Fibroblast of peridontal ligament (primary cell): ENCODE measurements at regions not wholly inside any gene's neighbourhood (a gene's known extent, or its start where the extent isn't known, plus 50 kb on each side); places are given as distances from the start of the nearest gene placed in this dataset.

ENCODE experiments used
- DNase-seq: peaks from one replicate; pipeline ENCODE4 v3.0.0-alpha.2; 2010; ENCODE audit errors: extremely low read depth

DNA sequence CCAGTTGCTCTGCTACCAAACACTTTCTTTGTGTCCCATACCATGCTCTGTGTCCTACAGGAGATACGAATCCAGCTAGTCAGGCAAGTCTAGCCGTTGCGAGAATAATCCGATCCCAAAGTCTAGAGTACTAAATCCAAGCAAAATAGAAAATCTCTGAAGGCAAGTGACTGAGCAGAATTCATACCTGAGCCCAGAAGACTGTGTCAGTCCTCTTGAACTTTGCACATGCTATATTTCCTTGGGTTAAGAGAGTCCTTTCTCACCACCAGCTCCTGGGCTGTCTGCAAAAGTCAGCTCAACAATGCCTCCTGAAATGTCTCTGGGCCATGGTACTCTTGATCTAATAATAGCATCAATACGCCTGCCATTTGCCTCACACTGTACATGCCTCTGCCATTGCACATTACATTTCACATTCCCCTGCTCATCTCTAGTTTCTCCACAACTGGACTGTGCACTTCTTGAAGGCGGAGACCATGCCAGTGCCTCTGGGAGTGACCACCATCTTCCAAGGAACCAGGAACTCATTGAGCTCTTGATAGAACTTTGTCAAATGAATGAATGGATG is 265.8 kb upstream of the ID2 start:
- no peak for DNase-seq

DNA sequence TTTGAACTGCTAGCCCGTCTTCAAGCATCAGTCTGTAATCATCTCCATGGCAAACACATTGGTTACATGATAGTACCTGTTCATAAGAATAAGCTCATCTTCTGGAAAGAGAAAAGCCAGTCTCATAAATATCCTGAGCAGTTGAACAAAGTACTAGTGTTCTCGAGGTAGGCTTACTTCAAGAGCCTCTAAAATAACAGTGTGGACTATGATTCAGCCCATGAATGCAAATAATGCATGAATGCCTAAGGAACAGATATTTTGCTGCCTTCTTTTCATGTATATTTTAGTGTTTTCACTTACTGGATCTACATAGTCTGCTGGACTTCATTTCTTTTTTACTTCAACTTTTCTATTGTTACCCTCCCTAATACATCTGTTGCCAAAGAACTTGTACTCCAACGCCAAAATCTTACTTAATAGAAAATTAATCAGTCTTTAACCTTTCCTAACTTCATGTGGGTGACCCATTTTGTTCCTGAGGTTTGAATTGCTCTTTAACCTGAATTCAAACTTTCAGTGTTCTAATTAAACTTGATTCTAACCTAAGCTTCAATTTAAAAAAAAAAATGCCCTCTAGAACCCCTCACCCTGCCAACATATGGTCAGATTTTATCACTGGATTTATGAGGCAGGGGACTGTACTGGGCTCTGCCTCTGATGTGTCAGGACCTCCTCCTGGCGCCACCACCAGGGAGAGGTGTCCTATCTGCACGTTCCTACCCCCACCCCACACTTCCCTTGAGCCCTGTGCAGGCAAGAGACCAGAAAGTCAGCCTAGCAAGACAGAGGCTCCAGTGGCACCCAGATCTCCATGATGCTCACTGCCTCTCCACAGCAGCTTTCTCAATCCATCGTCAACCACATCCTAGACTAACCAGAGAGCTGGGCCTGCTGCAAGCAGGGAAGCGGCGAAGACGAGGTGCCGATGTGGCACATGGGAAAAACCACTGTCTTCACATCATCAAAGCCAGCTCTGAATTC is 264.7 kb upstream of the ID2 start:
- DNase-seq, result no peak

DNA sequence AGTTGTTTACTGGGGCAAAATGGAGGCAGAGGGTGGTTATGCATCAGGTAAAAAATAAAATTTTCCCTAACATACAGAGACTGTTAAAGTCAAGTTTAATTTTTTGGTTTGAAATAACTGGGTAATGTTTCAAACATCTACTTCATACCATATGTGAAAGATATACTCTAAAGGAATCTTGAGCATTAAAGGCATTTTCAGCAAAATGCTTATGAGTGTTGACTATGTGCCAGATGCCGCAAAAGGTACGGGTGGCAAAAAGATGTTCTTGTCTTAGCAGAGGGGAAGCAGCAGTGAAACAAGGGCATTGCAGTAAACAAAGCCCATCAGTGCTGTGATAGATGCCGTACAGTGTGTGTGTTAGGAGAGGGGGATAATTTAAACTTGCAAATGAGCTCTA is 263.1 kb upstream of the ID2 start:
- peak; percentile 12 for DNase-seq

DNA sequence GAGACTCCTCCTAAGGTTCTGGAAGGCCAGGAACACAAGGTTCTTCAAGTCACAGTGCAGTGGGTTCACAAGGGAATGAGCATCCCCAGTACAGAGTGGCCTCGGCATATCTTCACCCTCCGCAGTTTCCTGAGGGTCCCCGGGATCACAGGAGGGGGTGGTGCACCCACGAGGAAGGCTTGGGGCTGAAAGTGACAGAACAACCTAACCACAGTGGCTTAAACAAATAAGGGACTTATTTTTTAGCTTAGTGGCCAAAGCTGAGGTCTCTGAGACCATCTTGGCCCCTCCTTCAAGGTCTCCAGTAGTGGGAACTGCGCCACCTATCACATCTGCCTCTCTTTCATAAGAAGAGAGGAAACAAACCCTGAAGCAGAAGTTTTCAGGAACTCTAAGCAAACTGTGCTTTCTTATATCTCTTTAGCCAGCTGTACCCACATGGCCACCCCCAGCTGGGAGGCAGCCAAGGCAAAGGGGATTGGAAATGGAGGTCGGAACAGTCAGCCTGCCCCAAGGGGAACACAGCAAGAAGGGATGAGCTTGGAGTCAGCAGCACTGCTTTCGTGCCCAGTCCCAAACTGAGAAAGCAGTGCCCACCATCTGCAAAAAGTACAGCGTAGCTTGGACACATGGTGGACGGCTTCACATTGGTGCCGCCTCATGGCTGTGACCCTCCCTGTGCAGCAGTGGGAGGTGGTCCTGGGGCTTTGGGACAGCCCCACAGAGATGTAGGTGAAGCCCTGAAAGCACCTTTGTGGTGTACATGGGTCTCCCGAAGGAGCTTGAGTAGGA is 260.0 kb upstream of the ID2 start:
- no peak for DNase-seq

DNA sequence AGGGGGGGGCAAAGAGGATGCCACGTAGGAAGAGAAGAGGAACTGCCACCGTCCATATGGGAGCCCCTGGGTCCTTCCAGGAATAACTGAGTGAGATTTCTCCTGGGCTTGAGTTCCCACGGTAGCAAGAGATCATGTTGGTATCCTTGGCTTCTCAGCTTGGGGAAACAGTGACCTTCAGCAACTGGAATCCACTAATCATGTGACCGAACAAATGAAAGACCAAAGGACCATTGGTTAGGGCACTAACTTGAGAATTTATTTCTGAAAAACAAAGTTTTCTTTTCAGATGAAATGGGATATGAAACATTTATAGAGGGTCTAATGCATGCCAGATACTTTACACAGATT is 259.4 kb upstream of the ID2 start:
- DNase-seq, result no peak

DNA sequence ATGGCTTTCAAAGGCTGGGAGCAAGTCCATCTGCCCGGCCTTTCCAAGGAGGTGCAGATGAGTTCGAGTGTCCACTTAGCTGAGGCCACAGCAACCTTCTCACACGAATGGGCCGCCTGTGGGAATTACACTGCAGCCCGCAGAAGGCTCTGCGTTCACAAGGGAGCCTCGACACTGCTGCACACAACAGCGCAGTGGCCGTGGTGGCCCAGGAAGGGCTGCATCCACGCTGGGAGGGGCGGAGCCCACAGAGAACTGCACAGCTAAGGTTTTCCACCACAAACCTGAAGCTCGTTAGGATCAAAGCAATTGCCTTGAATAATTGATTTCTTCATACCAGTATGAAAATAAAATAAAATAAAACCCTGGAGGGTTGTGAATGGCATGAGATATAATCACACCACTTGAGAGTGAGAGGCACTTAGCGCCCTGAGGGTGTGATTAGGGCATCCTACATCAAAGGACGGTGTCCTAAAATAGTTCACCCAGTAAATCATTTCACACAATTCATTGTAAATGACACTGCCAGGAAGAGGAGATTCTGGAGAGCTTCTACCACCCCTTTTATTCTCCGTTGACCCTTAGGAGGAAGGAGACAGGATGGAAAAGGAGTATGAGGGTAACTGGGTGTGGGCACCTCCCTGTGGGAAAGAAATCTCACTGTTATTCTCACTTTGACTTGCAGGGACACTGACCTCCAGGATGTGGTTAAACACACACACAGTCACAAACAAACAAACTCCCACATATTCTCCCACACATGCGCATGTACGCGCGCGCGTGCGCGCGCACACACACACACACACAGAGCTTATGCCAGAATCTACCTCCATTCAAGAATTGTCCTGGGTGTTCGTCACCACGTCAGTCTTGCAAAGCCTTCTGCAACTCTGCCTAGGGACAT is 256.6 kb upstream of the ID2 start:
- DNase-seq, result no peak

DNA sequence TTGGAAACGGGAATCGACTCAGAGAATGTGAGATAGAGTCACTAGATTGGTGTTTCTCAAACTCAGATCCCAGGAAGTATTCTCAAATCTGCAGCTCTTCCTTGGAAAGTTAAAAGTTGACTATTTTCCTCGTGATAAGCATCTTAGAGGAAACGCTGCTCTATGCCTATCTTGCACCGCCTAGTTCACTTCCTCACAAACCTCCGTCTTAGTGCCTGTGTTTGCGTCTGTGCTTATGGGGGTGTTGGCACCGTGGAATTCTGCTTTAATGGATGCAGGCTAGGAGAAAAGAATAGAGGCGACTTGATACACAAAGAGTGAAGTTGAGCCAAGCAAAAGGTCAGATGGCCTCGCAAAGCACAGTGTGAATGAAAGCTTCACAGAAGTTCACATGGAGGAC is 255.3 kb upstream of the ID2 start:
- no peak for DNase-seq

DNA sequence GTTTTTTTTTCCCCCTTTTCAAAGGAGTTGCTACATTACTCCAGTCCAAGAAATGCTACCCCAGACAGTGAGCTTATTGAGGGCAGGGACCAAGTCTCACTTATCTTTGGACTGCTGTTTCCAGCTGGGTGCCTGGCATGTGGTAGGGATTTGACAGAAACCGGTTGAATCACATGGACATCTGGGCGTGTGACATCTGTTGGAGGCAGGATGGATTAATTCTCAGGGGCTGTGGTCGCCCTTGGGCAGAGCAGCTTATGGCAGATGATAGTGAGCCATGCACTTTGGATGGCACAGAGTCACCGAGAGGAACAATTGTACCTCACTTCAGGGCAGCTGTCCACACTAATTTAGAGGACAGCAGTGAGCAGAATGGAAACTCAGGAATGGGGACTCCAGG is 254.6 kb upstream of the ID2 start:
- no peak for DNase-seq

DNA sequence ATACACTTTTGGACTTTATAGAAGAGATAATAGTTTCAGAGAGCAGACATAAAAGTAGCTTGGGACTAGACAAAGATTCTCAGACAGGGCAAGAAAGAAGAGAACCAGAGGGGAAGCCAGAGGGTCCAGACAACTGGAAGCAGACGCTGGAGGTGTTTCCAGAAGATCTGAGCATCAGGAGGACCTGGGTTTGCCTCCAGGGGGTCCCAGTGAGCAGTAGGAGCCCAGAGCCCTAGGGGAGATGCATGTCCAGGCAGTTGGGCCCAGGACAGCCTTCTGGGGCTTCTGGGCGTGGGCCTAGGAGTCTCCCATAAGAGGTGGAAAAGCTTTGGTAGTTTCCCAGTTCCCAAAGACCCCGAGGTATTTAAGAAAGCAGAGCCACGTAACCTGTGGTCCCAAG is 251.2 kb upstream of the ID2 start:
- DNase-seq, result no peak

DNA sequence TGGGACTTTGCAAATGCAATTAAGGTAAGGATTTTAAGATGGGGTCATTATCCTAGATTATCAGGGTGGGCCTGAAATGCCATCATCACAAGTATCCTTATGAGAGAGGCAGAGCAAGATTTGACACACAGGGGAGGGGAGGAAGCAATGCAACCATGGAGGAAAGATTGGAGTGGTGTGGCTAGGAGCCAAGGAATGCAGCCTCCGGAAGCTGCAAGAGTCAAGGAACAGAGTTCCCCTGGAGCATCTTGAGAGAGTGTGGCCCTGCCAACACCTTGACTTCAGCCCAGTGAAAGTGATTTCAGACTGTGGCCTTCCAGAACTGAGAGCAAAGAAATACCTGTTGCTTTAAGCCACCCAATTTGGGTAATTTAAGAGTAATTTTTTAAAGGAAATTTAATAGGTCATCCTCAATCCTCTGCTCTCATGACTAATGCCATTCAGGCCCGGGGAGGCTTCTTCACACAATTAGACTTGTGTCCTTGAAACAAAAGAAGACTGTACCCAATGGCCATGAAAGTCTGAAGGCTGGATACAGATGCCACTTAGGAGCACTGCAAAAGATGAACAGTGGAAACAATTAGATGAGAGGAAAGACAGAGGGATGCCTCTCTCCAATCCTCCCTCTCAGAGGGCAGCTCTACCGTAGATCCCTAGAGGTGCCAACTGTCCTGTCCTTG is 250.3 kb upstream of the ID2 start:
- DNase-seq, result no peak

DNA sequence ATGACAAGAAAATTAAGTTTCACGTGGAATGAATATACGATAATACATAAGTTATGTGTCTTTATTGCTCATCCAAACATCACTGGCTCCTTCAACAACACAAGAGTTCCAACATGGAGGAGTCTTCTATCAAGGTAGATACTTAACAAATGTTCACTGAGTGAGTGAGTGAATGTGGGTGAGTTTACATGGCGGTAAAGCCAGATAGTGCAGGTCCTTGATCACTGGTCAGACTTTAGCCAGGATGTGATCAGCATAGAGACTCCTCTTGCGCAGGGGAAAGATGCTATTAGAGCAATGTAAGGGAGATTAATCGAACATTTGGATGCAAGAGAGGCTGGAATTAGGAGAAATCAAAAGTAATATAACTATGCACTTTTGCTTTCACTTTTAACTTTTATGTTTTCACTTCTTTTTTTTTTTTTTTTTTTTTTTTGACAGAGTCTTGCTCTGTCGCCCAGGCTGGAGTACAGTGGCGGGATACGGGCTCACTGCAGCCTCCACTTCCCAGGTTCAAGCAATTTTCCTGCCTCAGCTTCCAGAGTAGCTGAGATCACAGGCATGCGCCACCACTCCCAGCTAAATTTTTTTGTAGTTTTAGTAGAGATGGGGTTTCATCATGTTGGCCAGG is 249.0 kb upstream of the ID2 start:
- DNase-seq, result no peak

DNA sequence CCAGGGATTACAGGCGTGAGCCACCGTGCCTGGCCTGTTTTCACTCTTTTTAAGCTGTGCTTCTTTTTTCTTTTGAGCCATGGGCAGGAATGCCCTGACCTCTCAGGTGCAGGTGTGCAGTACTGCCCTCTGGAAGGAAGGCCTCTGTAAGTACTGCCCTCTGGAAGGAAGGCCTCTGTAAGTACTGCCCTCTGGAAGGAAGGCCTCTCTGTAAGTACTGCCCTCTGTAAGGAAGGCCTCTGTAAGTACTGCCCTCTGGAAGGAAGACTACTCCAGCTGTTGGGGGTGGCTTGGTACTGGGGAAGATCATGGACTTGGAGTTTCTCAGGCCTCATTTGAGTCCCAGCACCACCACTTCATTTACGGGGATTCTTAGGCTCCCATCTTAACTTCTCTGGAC is 248.5 kb upstream of the ID2 start:
- no peak for DNase-seq

DNA sequence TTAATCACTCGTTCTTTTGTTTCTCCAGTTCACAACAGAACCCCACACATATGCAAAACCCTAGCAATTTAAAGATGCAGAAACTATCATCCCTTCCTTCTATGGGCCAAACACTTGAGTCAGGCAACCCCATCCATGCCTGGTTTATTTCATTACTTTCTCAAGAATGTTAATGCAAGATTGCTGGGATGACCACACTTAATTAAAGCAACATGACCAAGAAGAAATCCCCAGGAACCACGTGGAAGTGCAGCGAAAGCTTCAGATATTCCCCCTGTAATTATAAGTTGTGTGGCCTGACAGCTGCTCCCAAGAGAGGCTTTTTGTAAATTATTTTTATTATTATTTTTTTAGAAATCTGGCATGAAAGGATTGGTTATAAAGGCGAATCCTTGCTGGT is 246.2 kb upstream of the ID2 start:
- DNase-seq, result peak; percentile 26

DNA sequence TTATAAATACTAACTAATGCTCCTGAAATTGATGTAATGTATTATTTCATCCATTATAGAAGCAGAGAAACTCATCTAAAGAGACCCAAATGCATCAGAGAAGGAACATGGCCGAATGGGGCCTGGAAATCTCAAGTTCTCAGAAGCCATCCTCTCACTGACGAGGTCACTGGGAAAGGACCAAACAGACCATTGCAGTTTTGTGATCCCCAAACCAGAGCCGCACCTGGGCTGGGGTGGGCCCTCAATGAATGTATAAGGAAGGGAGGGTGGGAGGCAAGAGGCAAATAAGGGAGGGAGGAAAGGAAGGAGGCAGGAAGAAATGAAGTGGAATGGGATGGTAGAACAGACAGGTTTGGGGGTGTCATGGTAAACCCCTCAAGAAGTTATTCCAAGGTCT is 245.3 kb upstream of the ID2 start:
- DNase-seq, result no peak

DNA sequence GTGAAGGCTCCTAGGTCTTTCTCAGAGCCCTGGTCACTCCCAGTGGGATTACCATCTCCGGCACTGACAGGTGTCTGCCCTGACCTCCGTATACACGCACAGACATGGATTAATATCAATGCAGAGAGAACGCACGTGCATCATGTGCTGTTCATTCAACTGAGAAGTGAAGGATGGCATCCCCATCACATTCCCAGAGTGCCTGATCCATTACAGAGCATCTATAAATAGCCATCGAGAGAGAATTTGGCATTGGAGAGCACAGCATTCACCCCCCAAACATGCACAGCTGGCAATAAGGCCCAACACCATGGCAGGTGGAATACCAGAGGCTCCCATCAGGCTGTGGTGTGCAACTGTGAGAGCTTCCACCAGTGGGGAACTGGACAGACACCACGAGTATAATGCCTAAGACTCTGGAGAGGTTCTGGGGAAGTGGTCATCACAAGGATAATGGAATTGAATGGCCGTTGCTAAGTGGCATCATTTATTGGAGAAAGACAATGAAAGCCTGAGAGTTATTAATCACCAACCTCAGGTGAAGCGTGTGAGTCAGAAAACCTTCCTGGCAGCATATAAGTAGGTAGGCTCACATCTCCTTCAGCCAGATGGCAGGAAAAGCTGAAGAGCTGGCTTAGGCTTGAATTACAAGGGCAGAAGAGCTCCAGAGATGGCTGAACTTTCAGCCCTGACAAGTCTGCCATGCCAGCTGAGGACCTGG is 244.5 kb upstream of the ID2 start:
- no peak for DNase-seq

DNA sequence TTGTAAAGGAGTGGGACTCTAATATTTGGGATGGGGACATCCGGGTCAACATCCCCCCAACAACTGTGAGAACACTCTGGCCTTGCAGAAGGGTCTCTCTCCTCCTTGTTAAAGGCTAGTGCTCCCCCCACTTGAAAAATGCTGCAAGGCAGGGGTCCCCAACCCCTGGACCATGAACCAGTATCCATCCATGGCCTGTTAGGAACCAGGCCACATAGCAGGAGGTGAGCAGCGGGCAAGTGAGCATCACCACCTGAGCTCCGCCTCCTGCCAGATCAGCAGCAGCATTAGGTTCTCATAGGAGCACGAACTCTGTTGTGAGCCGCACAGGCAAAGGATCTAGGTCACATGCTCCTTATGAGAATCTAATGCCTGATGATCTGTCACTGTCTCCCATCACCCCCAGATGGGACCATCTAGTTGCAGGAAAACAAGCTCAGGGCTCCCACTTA is 243.9 kb upstream of the ID2 start:
- no peak for DNase-seq

DNA sequence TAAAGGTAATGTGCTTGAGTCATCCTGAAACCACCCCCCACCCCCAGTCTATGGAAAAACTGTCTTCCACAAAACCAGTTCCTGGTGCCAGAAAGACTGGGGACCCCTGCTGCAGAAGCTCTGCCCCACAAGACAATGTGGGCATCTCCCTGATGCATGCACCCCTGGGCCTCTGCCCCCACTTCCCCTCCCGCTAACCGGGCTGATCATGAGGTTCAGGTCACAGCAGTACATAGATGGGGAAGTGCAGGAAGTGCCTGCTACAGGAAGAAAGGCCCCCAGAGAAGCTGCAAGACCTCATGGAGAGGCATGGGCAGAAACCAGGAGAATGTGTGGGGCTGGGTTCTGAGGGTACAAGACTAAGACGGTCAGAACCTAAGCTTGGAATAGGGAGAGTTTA is 243.4 kb upstream of the ID2 start:
- DNase-seq, result no peak

DNA sequence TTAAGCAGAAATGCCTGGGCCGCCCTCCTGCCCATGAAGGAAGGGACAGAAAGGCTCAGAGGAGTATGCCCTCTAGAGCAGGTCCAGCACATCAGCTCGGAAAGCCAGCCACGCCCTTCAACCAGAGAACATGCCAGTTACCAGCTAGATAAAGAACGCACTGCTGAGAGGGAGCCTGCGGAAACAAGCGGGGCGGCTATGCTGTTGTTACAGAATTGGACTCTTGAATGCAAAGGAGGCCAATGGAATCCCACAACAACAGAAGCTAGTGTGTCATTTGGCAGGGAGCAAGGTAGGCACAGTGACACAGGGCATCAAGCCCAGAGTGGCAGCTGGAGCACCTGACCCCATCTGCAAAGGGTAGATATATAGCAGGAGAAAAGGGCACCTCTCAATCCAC is 242.9 kb upstream of the ID2 start:
- no peak for DNase-seq

DNA sequence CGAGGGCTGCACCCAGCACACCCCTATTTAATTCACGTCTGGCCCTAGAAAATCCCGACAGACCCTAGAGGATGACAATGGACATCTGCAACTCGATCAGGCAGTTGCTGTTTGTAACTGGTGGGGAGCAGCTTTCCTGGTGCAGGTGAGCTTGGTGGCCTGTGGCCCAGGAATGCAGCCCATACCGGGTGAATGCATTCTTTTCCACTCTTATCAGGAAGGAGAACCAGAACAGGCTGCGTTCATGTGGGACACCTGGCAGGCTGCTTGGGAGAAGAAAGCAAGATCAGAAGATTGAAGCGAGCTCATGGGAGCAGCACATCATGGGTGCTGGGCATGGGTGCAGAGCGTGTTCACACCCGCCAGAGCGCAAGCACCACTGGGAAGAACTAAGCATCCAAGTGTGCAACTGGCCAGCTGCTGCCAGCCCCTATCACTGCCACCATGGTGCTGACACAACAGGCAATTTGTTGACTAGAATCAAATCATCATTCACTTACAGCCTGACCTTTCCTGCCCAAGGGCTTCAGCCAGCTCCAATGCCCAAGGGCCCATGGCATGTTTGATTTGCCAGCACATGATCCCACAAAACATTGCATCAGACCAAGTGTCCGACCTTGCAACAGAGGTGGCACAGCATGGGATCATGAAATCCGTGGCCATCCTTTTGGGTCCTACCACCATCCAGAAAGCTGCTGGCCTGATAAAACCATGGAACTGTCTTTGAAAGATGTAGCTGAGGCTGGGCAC is 241.7 kb upstream of the ID2 start:
- DNase-seq, result no peak
